ENCODE measurements at regions not wholly inside any gene's neighbourhood (a gene's known extent, or its start where the extent isn't known, plus 50 kb on each side); places are given as distances from the start of the nearest gene placed in this dataset.

DNA sequence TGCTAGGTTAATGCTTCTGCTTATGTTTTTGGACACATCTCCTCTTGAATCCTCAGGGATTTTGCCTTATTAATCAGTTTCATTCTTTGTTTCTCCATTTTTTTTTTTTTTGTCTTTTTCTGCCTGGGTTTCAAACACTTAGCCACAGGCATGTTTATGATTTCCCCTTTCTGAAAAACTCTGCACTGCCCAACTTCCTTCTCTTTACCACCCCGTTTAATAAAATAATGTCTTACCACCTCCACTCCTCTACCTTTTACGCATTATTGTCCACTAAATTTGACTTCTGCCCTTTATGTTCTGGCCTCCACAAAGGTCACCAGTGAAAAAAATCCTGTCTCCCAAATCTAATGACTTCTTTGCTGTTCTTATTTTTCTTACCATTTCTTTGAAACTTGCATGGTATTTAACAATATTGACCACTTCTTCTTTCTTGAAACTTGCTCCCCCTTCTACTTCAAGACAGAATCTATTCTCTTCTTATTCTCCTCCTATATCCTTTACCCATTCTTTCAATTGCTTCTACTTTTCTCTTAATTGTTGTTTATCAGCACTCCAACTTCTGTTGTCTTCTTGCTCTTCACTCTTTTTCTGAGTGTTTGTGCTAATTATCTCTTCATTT lies 150.3 kb downstream of the TNFSF18 start:
- WGBS, 3 donors, result 71 to 91% (median 76%) methylated on average over 2 of the region's 2 CpGs
- FAIRE-seq, result no peak

DNA sequence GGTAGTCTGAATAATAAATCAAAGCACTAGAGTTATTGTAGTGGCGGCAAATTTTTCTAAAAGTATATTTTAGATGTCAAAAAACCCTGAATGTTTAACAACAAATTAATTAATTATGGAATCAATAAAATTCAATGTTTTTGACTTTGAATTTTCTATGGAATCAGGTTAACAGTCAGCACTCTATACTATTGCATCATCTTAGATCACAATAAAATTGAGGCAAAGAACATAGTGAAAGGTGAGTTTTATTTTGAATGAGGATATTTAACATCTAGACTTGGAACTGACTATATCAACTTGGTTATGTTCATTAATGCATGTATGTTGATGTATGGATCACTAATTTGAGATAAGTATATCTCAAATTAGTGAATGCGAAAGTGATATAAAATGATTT lies 148.5 kb downstream of the TNFSF18 start:
- Histone ChIP-seq H3K36me3 (ENCODE audit: control insufficient read depth in 3 of 3, insufficient read depth in 2 of 3, low read depth in 1 of 3, low read length in 3 of 3) (no peaks in the 10 kb centered on the region), H3K4me1 (ENCODE audit: control insufficient read depth in 3 of 3, insufficient read depth in 2 of 3, low read depth in 1 of 3, low read length in 2 of 3) (peaks cover 0 to 3% (median 0%) of the 10 kb centered on the region in 3 donors), H3K27me3 (ENCODE audit: control insufficient read depth in 3 of 3, insufficient read depth in 3 of 3, low read length in 3 of 3) (no peaks in the 10 kb centered on the region), H3K9me3 (ENCODE audit: control insufficient read depth in 2 of 2, insufficient read depth in 1 of 2, low read depth in 1 of 2, low read length in 1 of 2) (no peaks in the 10 kb centered on the region), H3K27ac (ENCODE audit: low read depth in 1 of 3, low read length in 2 of 3) (no peak overlapping the region), H3K4me3 (ENCODE audit: low read depth in 1 of 3, low read length in 3 of 3) (no peak overlapping the region)
- WGBS, 3 donors, result 67 to 77% (median 73%) methylated on average over 2 of the region's 2 CpGs
- DNase-seq (no peak), FAIRE-seq (peak; percentile 36)

More for the DNA sequence above, 150.3 kb downstream of the TNFSF18 start:
- no peaks in the 10 kb centered on the region for H3K27me3 ChIP-seq (ENCODE audit: control insufficient read depth in 3 of 3, insufficient read depth in 3 of 3, low read length in 3 of 3)
- no peak overlapping the region for H3K27ac ChIP-seq (ENCODE audit: low read depth in 1 of 3, low read length in 2 of 3)
- H3K9me3 ChIP-seq (ENCODE audit: control insufficient read depth in 2 of 2, insufficient read depth in 1 of 2, low read depth in 1 of 2, low read length in 1 of 2), result no peaks in the 10 kb centered on the region
- no peaks in the 10 kb centered on the region for H3K4me1 ChIP-seq (ENCODE audit: control insufficient read depth in 3 of 3, insufficient read depth in 2 of 3, low read depth in 1 of 3, low read length in 2 of 3)
- DNase-seq, result no peak
- no peaks in the 10 kb centered on the region for H3K36me3 ChIP-seq (ENCODE audit: control insufficient read depth in 3 of 3, insufficient read depth in 2 of 3, low read depth in 1 of 3, low read length in 3 of 3)
- H3K4me3 ChIP-seq (ENCODE audit: low read depth in 1 of 3, low read length in 3 of 3), result no peak overlapping the region

DNA sequence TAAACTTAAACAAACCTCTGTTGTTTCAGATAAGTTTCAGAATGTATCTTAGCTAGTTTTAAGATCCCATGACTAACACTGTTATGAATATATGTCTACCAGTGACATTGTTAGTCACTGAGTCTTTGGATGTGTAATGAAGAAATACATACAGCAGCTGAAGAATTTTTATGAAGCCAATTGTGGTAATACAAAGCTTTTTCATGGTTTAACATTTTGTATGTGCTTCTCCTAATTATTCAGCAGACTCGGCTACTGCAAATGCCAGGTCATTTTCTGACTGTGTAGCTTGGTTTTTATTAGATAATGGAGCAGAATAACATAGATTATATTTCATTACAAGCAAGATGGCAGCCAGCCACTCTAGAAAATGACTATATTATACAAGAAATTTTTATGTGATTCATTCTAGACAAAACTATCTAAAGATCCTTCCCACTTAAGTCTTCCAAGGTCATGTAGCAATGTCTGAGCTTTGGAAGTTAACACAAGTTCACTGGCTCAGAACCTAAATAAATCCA lies 147.8 kb downstream of the TNFSF18 start:
- H3K36me3 ChIP-seq (ENCODE audit: control insufficient read depth in 3 of 3, insufficient read depth in 2 of 3, low read depth in 1 of 3, low read length in 3 of 3), result no peaks in the 10 kb centered on the region
- H3K27ac ChIP-seq (ENCODE audit: low read depth in 1 of 3, low read length in 2 of 3), result no peak overlapping the region
- peaks cover 0 to 3% (median 0%) of the 10 kb centered on the region in 3 donors for H3K4me1 ChIP-seq (ENCODE audit: control insufficient read depth in 3 of 3, insufficient read depth in 2 of 3, low read depth in 1 of 3, low read length in 2 of 3)
- FAIRE-seq (no peak), DNase-seq (no peak)
- WGBS, 3 donors, result 69 to 80% (median 73%) methylated on average over 1 of the region's 1 CpG
- H3K4me3 ChIP-seq (ENCODE audit: low read depth in 1 of 3, low read length in 3 of 3), result no peak overlapping the region
- no peaks in the 10 kb centered on the region for H3K9me3 ChIP-seq (ENCODE audit: control insufficient read depth in 2 of 2, insufficient read depth in 1 of 2, low read depth in 1 of 2, low read length in 1 of 2)
- H3K27me3 ChIP-seq (ENCODE audit: control insufficient read depth in 3 of 3, insufficient read depth in 3 of 3, low read length in 3 of 3), result no peaks in the 10 kb centered on the region

DNA sequence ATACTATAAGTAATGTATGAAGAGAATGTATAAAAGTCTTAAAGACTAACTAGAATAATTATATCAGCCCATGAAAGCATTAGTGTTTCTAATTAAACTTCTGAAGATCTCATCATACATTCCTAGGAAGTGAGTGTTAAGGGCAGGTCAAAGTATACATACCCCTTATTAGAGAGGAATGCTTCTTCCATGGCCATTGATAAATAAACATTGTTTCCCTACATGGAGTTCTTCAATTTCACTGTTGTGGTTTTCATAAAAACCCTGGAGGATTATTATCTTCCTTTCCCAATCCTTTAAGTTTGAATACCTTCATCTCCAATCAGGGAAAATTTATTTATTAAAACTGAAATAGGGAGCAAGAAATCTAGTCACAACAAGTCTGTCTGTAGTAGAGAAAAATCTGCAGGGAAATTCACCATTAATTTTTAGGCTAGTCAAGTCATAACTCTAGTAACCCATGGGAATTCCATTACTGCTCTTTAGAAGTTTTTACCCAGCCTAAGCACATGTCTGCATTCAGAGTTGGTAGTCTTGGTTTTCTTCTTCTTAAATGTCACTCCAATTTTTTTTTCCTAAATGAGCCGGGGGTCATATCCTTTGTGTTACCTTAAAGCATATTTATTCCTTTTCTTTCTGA lies 147.0 kb downstream of the TNFSF18 start:
- Histone ChIP-seq H3K27ac (ENCODE audit: low read depth in 1 of 3, low read length in 2 of 3) (no peak overlapping the region), H3K9me3 (ENCODE audit: control insufficient read depth in 2 of 2, insufficient read depth in 1 of 2, low read depth in 1 of 2, low read length in 1 of 2) (no peaks in the 10 kb centered on the region), H3K4me1 (ENCODE audit: control insufficient read depth in 3 of 3, insufficient read depth in 2 of 3, low read depth in 1 of 3, low read length in 2 of 3) (peaks cover 0 to 3% (median 0%) of the 10 kb centered on the region in 3 donors), H3K36me3 (ENCODE audit: control insufficient read depth in 3 of 3, insufficient read depth in 2 of 3, low read depth in 1 of 3, low read length in 3 of 3) (no peaks in the 10 kb centered on the region), H3K27me3 (ENCODE audit: control insufficient read depth in 3 of 3, insufficient read depth in 3 of 3, low read length in 3 of 3) (no peaks in the 10 kb centered on the region), H3K4me3 (ENCODE audit: low read depth in 1 of 3, low read length in 3 of 3) (no peak overlapping the region)
- WGBS, 3 donors, result 79 to 86% (median 82%) methylated on average over 1 of the region's 1 CpG
- FAIRE-seq (no peak), DNase-seq (no peak)

DNA sequence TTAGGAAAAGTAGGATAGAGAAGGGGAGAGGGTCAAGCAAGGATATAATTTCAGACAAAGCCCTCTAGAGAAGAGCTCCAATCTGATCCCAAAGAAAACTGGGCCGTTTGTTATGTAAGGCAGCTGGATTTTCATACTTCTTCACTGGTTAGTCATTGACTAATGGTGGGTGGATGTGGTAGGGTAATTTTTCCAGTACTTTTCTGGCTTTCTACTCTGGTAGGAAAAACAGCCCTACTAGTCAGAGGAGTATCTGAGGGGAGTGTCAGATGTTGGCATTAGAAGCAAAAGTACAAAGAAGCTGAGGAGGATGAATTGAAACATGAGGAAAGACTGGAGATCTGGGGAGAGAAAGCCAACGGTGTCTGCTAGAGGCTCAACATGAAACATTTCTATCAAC lies 145.3 kb downstream of the TNFSF18 start:
- DNase-seq (no peak), FAIRE-seq (no peak)
- Histone ChIP-seq H3K36me3 (ENCODE audit: control insufficient read depth in 3 of 3, insufficient read depth in 2 of 3, low read depth in 1 of 3, low read length in 3 of 3) (no peaks in the 10 kb centered on the region), H3K27me3 (ENCODE audit: control insufficient read depth in 3 of 3, insufficient read depth in 3 of 3, low read length in 3 of 3) (no peaks in the 10 kb centered on the region), H3K9me3 (ENCODE audit: control insufficient read depth in 2 of 2, insufficient read depth in 1 of 2, low read depth in 1 of 2, low read length in 1 of 2) (no peaks in the 10 kb centered on the region), H3K4me3 (ENCODE audit: low read depth in 1 of 3, low read length in 3 of 3) (no peak overlapping the region), H3K27ac (ENCODE audit: low read depth in 1 of 3, low read length in 2 of 3) (no peak overlapping the region), H3K4me1 (ENCODE audit: control insufficient read depth in 3 of 3, insufficient read depth in 2 of 3, low read depth in 1 of 3, low read length in 2 of 3) (peaks cover 0 to 3% (median 0%) of the 10 kb centered on the region in 3 donors)
- WGBS, 3 donors, result 86 to 90% (median 89%) methylated on average over 2 of the region's 2 CpGs

DNA sequence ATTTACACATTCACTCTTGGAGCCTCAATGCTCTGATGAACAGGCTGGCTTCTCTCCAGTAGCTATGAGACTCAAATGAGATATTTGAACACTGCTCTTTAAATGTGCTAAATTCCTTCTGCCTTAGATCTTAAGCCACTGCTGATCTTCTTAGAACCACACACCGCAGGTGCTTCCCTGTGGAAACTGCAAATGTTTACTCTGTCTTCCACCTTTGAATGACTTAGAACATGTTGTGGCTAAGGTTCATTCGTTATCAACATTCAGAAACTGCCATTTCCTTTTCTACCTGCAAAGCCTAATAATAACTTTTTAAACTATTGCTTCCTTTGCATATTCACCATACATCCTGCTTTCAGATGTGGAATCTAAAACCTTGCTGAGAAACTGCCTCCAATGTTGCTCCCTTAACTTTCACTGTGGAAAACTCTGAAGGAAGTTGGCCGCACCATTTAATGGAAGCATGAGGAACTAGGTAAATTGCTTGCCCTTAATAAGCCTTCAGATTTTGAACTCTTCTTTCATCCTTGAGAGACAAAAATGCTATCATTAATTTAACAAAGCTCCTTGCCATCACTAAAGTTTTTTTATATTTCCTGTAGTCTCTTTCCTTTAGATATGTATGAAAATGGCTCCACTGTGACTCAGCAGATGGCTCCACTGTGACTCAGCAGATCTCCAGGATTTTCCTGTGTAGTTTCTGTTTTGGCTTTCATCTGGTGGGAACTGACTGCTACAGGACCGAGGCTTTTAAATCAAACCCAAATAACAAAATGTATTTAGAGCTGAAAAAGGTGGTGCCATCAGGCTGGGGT lies 143.8 kb downstream of the TNFSF18 start:
- no peak overlapping the region for H3K4me3 ChIP-seq (ENCODE audit: low read depth in 1 of 3, low read length in 3 of 3)
- peaks cover 0 to 3% (median 0%) of the 10 kb centered on the region in 3 donors for H3K4me1 ChIP-seq (ENCODE audit: control insufficient read depth in 3 of 3, insufficient read depth in 2 of 3, low read depth in 1 of 3, low read length in 2 of 3)
- WGBS, 3 donors, result 42 to 51% (median 50%) methylated on average over 4 of the region's 4 CpGs
- H3K36me3 ChIP-seq (ENCODE audit: control insufficient read depth in 3 of 3, insufficient read depth in 2 of 3, low read depth in 1 of 3, low read length in 3 of 3), result no peaks in the 10 kb centered on the region
- H3K9me3 ChIP-seq (ENCODE audit: control insufficient read depth in 2 of 2, insufficient read depth in 1 of 2, low read depth in 1 of 2, low read length in 1 of 2), result peaks cover 0 to 3% of the 10 kb centered on the region in 2 donors
- H3K27ac ChIP-seq (ENCODE audit: low read depth in 1 of 3, low read length in 2 of 3), result peak overlapping the region in 2 of 3 donors; percentile 24 to 52
- FAIRE-seq (no peak), DNase-seq (peak; percentile 31 to 33)
- H3K27me3 ChIP-seq (ENCODE audit: control insufficient read depth in 3 of 3, insufficient read depth in 3 of 3, low read length in 3 of 3), result no peaks in the 10 kb centered on the region

DNA sequence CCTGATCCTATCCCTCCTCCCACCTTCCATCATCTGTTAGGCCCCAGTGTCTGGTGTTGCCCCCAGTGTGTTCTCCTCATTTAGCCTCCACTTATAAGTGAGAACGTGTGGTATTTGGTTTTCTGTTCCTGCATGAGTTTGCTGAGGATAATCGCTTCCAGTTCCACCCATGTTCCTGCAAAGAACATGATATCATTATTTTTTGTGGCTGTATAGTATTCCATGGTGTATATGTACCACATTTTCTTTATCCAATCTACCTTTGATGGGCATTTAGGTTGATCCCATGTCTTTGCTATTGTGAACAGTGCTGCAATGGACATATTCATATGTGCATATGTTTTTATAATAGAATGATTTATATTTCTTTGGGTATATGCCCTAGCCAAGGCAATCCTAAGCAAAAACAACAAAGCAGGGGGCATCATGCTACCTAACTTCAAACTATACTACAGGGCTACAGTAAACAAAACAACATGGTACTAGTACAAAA lies 142.9 kb downstream of the TNFSF18 start:
- Histone ChIP-seq H3K4me3 (ENCODE audit: low read depth in 1 of 3, low read length in 3 of 3) (no peak overlapping the region), H3K27ac (ENCODE audit: low read depth in 1 of 3, low read length in 2 of 3) (no peak overlapping the region), H3K27me3 (ENCODE audit: control insufficient read depth in 3 of 3, insufficient read depth in 3 of 3, low read length in 3 of 3) (no peaks in the 10 kb centered on the region), H3K9me3 (ENCODE audit: control insufficient read depth in 2 of 2, insufficient read depth in 1 of 2, low read depth in 1 of 2, low read length in 1 of 2) (peaks cover 2 to 10% of the 10 kb centered on the region in 2 donors), H3K4me1 (ENCODE audit: control insufficient read depth in 3 of 3, insufficient read depth in 2 of 3, low read depth in 1 of 3, low read length in 2 of 3) (peaks cover 0 to 3% (median 0%) of the 10 kb centered on the region in 3 donors), H3K36me3 (ENCODE audit: control insufficient read depth in 3 of 3, insufficient read depth in 2 of 3, low read depth in 1 of 3, low read length in 3 of 3) (no peaks in the 10 kb centered on the region)
- 92 to 98% (median 98%) methylated on average over 2 of the region's 2 CpGs for WGBS, 3 donors
- no peak for FAIRE-seq
- no peak for DNase-seq

DNA sequence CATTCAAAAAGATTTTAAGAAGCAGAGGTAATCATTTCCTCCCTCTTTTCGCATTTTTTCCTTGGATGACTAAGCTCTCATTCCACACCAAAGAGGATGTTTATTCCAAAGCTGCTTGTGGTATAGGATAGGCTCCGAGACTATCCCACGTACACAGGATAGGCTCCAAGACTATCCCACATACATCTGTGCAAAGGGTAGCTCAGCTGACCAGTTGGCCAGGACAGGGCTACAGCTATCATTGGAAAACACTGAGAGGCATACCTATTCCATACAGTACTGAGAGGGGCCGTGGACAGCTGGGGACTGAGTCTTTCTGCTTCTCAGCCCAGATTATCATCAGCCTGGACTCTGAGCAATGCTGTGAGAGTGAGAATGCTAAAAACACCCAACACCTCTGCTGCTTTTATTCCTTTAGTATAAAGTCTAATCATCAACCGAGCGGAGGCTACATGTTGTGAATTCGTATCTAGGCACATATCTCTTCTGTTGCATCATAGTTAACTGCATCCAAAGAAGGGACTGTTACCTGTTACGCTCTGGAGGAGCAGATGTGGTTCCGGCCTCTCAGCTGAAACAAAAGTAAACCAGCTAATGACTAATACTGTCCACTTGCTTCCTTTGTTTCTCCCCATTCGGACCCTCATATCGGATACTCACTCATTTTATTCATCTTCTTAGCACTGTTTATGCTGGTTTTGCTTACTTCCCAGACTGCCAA lies 141.0 kb downstream of the TNFSF18 start:
- no peak for FAIRE-seq
- Histone ChIP-seq H3K27me3 (ENCODE audit: control insufficient read depth in 3 of 3, insufficient read depth in 3 of 3, low read length in 3 of 3) (no peaks in the 10 kb centered on the region), H3K4me3 (ENCODE audit: low read depth in 1 of 3, low read length in 3 of 3) (no peak overlapping the region), H3K4me1 (ENCODE audit: control insufficient read depth in 3 of 3, insufficient read depth in 2 of 3, low read depth in 1 of 3, low read length in 2 of 3) (peaks cover 0 to 3% (median 0%) of the 10 kb centered on the region in 3 donors), H3K9me3 (ENCODE audit: control insufficient read depth in 2 of 2, insufficient read depth in 1 of 2, low read depth in 1 of 2, low read length in 1 of 2) (peaks cover 2 to 15% of the 10 kb centered on the region in 2 donors), H3K27ac (ENCODE audit: low read depth in 1 of 3, low read length in 2 of 3) (no peak overlapping the region), H3K36me3 (ENCODE audit: control insufficient read depth in 3 of 3, insufficient read depth in 2 of 3, low read depth in 1 of 3, low read length in 3 of 3) (no peaks in the 10 kb centered on the region)
- DNase-seq, result no peak
- 82 to 86% (median 85%) methylated on average over 11 of the region's 11 CpGs for WGBS, 3 donors
